ENCODE measurements at regions not wholly inside any gene's neighbourhood (a gene's known extent, or its start where the extent isn't known, plus 50 kb on each side); places are given as distances from the start of the nearest gene placed in this dataset.

GRCh38 chr2:129229830-129230441, 749.5 kb upstream of the RAB6C start:
- TF ChIP-seq CTCF (conservative IDR thresholded peaks at IDR 0.05) = no peak
- no peak for TF ChIP-seq EZH2 (IDR thresholded peaks at IDR 0.05; ENCODE audit: low read depth)
